PFSK-1 (cell line): ENCODE measurements at regions not wholly inside any gene's neighbourhood (a gene's known extent, or its start where the extent isn't known, plus 50 kb on each side); places are given as distances from the start of the nearest gene placed in this dataset.

ENCODE experiments used
- FOXP2 ChIP-seq: optimal IDR thresholded peaks from 2 replicates; pipeline ENCODE3; 2011; ENCODE audit warnings: borderline replicate concordance, control low read depth, inconsistent platforms; ENCODE audit not compliant: insufficient read depth; ENCODE audit errors: extremely low read length, extremely low read depth
- POLR2AphosphoS5 ChIP-seq: IDR thresholded peaks from 2 replicates; pipeline ENCODE4 v1.6.1; 2012; ENCODE audit warnings: low read depth, mild to moderate bottlenecking, control low read depth, low read length, moderate library complexity
- REST ChIP-seq, 2 experiments: IDR thresholded peaks; 2 replicates each; pipeline versions ENCODE4 v1.6.1 to v1.8.0; 2011 to 2012; ENCODE audit warnings: low read depth in 2 of 2, low read length in 2 of 2, control low read depth in 1 of 2, inconsistent platforms in 1 of 2, mild to moderate bottlenecking in 1 of 2, moderate library complexity in 1 of 2; ENCODE audit not compliant: insufficient read depth in 1 of 2
- SIN3A ChIP-seq: IDR thresholded peaks from 2 replicates; pipeline ENCODE4 v1.6.1; 2012; ENCODE audit warnings: mild to moderate bottlenecking, low read length, moderate library complexity, borderline replicate concordance; ENCODE audit not compliant: insufficient read depth
- TAF1 ChIP-seq: IDR thresholded peaks from 2 replicates; pipeline ENCODE4 v1.6.1; 2012; ENCODE audit warnings: low read length, control low read depth, borderline replicate concordance; ENCODE audit not compliant: insufficient read depth

DNA sequence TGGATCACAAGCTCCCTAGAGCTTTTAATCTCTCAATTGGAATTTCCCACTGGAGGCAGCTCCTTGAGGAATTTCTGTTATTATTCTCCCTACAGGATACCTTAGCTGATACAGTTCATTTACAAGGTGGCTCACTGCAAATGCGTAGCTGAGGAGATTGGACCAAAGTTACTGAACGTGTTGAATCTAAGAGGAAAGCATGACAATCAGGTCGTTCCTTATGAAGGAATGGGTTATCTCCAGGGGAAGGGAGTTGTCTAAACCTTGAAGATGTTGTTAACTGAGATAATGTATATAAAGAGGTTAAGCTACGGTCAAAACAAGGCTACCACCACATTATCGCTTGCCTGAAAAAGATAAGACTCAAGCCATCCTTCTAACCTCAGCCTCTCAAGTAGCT, 105.8 kb upstream of the TBX3 start:
- TF ChIP-seq FOXP2: no peak
- TF ChIP-seq TAF1: no peak
- no peak for TF ChIP-seq POLR2AphosphoS5
- TF ChIP-seq SIN3A: no peak
- no peak for TF ChIP-seq REST (IDR thresholded peaks at IDR 0.05; ENCODE audit: insufficient read depth in 1 of 2, low read depth in 2 of 2, low read length in 2 of 2)

GRCh38 chr12:114789276-114789675, 105.3 kb upstream of the TBX3 start:
- TF ChIP-seq FOXP2: no peak

- TF ChIP-seq TAF1 (no peak), FOXP2 (no peak), SIN3A (no peak), REST (IDR thresholded peaks at IDR 0.05; ENCODE audit: insufficient read depth in 1 of 2, low read depth in 2 of 2, low read length in 2 of 2) (no peak), POLR2AphosphoS5 (no peak)
Measured at GRCh38 chr12:114784526-114784925, 100.6 kb upstream of the TBX3 start.

DNA sequence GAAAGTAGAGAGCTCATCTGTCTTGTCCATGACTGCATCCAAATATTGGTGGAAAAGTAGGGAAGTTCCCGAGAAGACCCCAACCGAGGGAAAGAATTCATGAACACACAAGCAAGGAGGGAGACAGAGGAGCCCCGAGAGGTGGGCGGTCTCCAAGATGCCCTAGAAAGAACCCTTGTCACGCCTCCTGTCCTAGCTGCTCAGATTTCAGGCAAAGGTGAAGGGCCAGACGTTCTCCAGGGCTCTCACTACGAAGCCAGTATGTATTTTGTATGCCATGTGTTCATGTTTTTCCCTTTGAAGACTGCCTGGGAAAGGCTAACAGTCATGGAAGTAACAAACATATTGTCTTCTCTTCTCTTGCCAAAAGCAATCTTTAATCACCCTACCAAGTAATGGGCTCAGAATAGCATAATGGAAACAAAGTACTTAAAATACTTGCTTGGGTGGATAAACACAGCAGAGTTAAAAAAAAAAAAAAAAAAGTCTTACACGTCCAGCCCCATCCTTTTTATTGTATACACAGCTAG, 99.2 kb upstream of the TBX3 start:
- TF ChIP-seq TAF1: no peak
- no peak for TF ChIP-seq FOXP2
- TF ChIP-seq REST (IDR thresholded peaks at IDR 0.05; ENCODE audit: insufficient read depth in 1 of 2, low read depth in 2 of 2, low read length in 2 of 2): no peak
- TF ChIP-seq POLR2AphosphoS5: no peak
- no peak for TF ChIP-seq SIN3A

GRCh38 chr12:114780746-114781399, 96.9 kb upstream of the TBX3 start:
- no peak for TF ChIP-seq POLR2AphosphoS5
- no peak for TF ChIP-seq SIN3A
- TF ChIP-seq REST (IDR thresholded peaks at IDR 0.05; ENCODE audit: insufficient read depth in 1 of 2, low read depth in 2 of 2, low read length in 2 of 2): no peak
- no peak for TF ChIP-seq FOXP2
- no peak for TF ChIP-seq TAF1
